ENCODE measurements at regions not wholly inside any gene's neighbourhood (a gene's known extent, or its start where the extent isn't known, plus 50 kb on each side); places are given as distances from the start of the nearest gene placed in this dataset.
A peak's percentile ranks its signal among the peaks of the same experiment; 100 is the strongest.
"Not testable (repeated sequence)": the region's sequence is repeated elsewhere in the genome, so short reads cannot be mapped to it uniquely, and the experiment has no call there.

- intact Hi-C loops (cut with DNase I), result no loop called here
- ATAC-seq, result peak in 1 of 2 donors; percentile 74
- no peak for DNase-seq
Observed at GRCh38 chr3:106850437-106850836, 526.8 kb upstream of the CCDC54 start.

- ATAC-seq; DNase-seq; intact Hi-C loops (cut with DNase I): not testable (repeated sequence)
Observed at GRCh38 chr3:106858321-106858720, 518.9 kb upstream of the CCDC54 start.

GRCh38 chr3:106860182-106860581 is 517.1 kb upstream of the CCDC54 start:
- DNase-seq (no peak), ATAC-seq (no peak)
- intact Hi-C loops (cut with DNase I), result no loop called here

- intact Hi-C loops (cut with DNase I), result no loop called here
- ATAC-seq, result no peak
Observed at GRCh38 chr3:106862067-106862466, 515.2 kb upstream of the CCDC54 start.

GRCh38 chr3:106877627-106878026 is 499.6 kb upstream of the CCDC54 start:
- ATAC-seq, result no peak
- intact Hi-C loops (cut with DNase I), result no loop called here
- no peak for DNase-seq

More at GRCh38 chr3:106862067-106862466, 515.2 kb upstream of the CCDC54 start:
- DNase-seq, result no peak

- no peak for ATAC-seq
- no peak for DNase-seq
- intact Hi-C loops (cut with DNase I), result no loop called here
Observed at GRCh38 chr3:106880206-106880605, 497.0 kb upstream of the CCDC54 start.

- no peak for ATAC-seq
- DNase-seq, result no peak
- intact Hi-C loops (cut with DNase I), result no loop called here
Observed at GRCh38 chr3:106881186-106881585, 496.1 kb upstream of the CCDC54 start.

GRCh38 chr3:106882297-106882696 is 494.9 kb upstream of the CCDC54 start:
- DNase-seq (no peak), ATAC-seq (no peak)
- intact Hi-C loops (cut with DNase I), result no loop called here

GRCh38 chr3:106906074-106906473 is 471.2 kb upstream of the CCDC54 start:
- intact Hi-C loops (cut with DNase I), result no loop called here
- no peak for ATAC-seq

GRCh38 chr3:106908181-106908938 is 468.9 kb upstream of the CCDC54 start:
- intact Hi-C loops (cut with DNase I), result no loop called here
- DNase-seq (no peak), ATAC-seq (no peak)

More at GRCh38 chr3:106906074-106906473, 471.2 kb upstream of the CCDC54 start:
- DNase-seq, result no peak

GRCh38 chr3:106913111-106913698 is 464.0 kb upstream of the CCDC54 start:
- intact Hi-C loops (cut with DNase I), result no loop called here
- DNase-seq (no peak), ATAC-seq (no peak)

GRCh38 chr3:106913966-106914365 is 463.3 kb upstream of the CCDC54 start:
- DNase-seq (no peak), ATAC-seq (no peak)
- intact Hi-C loops (cut with DNase I), result no loop called here

- DNase-seq (no peak), ATAC-seq (no peak)
- intact Hi-C loops (cut with DNase I), result no loop called here
Observed at GRCh38 chr3:106920609-106921008, 456.6 kb upstream of the CCDC54 start.

GRCh38 chr3:106929081-106929480 is 448.2 kb upstream of the CCDC54 start:
- no peak for ATAC-seq
- DNase-seq, result no peak
- intact Hi-C loops (cut with DNase I), result no loop called here

GRCh38 chr3:106930086-106930485 is 447.2 kb upstream of the CCDC54 start:
- ATAC-seq (no peak), DNase-seq (no peak)
- intact Hi-C loops (cut with DNase I), result no loop called here

GRCh38 chr3:106931904-106932303 is 445.3 kb upstream of the CCDC54 start:
- ATAC-seq, result no peak
- DNase-seq, result no peak
- intact Hi-C loops (cut with DNase I), result no loop called here

GRCh38 chr3:106936337-106936736 is 440.9 kb upstream of the CCDC54 start:
- intact Hi-C loops (cut with DNase I), result no loop called here
- no peak for DNase-seq
- ATAC-seq, result no peak

GRCh38 chr3:106942051-106942450 is 435.2 kb upstream of the CCDC54 start:
- intact Hi-C loops (cut with DNase I), result no loop called here
- ATAC-seq (no peak), DNase-seq (no peak)

GRCh38 chr3:106943071-106943470 is 434.2 kb upstream of the CCDC54 start:
- ATAC-seq (peak in 1 of 2 donors; percentile 44), DNase-seq (no peak)
- intact Hi-C loops (cut with DNase I), result no loop called here

- DNase-seq (no peak), ATAC-seq (no peak)
- intact Hi-C loops (cut with DNase I), result no loop called here
Observed at GRCh38 chr3:106945435-106945834, 431.8 kb upstream of the CCDC54 start.

GRCh38 chr3:106946866-106947265 is 430.4 kb upstream of the CCDC54 start:
- no peak for ATAC-seq
- no peak for DNase-seq
- intact Hi-C loops (cut with DNase I), result no loop called here

Data from left cardiac atrium (tissue), 4 donors.